SIG-M5 treated with dmso at 0.1 percent for 504 hours (cell line): ENCODE measurements at regions not wholly inside any gene's neighbourhood (a gene's known extent, or its start where the extent isn't known, plus 50 kb on each side); places are given as distances from the start of the nearest gene placed in this dataset.
"Not testable (repeated sequence)": the region's sequence is repeated elsewhere in the genome, so short reads cannot be mapped to it uniquely, and the experiment has no call there.

Experiments
- DNase-seq: peaks from one replicate; lab custom pipeline; 2025; ENCODE audit not compliant: unreplicated experiment; lab: John Stamatoyannopoulos, UW

- no peak for DNase-seq
Measured at GRCh38 chr6:144899161-144899560, 614.0 kb downstream of the UTRN start.

GRCh38 chr6:144901412-144901811 lies 616.3 kb downstream of the UTRN start:
- no peak for DNase-seq

DNA sequence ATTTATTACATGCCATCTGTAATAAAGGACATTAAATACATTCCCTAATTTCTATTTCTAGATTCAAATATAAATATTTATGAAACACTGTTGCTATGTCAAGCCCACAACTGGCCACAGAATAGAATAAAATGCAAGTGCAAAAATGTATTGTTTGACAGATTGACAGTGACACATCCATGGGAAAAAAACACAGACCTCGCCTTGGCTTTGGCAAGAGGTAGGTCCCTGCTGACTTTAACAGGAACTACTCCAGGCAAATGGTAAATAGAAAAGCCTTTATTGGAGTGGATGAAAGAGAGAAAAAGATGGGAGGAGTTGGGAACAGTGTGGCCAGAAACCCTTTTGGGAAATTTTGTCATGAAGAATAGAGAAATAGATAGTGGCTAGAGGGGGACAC lies 622.9 kb downstream of the UTRN start:
- no peak for DNase-seq

DNA sequence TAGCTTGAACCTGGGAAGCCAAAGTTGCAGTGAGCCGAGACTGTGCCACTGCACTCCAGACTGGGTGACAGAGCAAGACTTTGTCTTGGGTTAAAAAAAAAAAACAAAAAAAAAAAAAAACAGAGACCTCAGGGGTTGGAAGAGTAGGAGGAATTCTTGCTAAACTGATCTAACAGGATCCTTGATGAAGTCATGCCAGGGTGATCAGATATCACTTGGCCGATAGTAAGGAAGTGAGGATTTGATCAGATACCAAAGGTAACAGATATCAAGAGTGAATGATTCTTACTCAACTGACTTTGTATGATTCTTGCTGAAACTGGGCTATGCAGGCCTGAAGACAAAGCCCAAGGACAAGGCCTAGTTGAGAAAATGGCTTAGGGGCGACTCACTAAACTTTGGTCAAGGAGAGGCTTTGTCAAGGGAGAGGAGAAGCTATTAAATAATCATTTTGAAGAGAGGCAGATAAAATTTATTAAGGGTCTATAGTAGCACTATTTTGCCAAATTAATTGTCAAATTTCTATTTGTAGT lies 624.7 kb downstream of the UTRN start:
- no peak for DNase-seq

GRCh38 chr6:144911322-144911721 lies 626.2 kb downstream of the UTRN start:
- no peak for DNase-seq

- no peak for DNase-seq
Measured at GRCh38 chr6:144912474-144912873, 627.3 kb downstream of the UTRN start.

DNA sequence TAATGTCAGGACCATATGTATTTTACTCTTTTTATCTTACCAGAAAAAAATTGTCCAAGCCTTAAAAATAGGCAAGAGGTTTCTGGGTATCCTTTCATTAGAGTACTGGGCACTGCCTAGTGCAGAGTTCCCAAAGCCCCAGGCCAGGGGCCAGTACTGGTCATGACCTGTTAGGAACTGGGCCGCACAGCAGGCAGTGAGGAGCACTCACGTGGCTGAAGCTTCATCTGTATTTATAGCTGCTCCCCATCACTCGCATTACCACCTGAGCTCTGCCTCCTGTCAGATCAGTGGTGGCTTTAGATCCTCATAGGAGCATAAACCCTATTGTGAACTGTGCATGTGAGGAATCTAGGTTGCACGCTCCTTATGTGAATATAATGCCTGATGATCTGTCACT lies 632.9 kb downstream of the UTRN start:
- DNase-seq, result no peak

GRCh38 chr6:144919560-144919959 lies 634.4 kb downstream of the UTRN start:
- no peak for DNase-seq

GRCh38 chr6:144920391-144920961 lies 635.3 kb downstream of the UTRN start:
- DNase-seq, result no peak

DNA sequence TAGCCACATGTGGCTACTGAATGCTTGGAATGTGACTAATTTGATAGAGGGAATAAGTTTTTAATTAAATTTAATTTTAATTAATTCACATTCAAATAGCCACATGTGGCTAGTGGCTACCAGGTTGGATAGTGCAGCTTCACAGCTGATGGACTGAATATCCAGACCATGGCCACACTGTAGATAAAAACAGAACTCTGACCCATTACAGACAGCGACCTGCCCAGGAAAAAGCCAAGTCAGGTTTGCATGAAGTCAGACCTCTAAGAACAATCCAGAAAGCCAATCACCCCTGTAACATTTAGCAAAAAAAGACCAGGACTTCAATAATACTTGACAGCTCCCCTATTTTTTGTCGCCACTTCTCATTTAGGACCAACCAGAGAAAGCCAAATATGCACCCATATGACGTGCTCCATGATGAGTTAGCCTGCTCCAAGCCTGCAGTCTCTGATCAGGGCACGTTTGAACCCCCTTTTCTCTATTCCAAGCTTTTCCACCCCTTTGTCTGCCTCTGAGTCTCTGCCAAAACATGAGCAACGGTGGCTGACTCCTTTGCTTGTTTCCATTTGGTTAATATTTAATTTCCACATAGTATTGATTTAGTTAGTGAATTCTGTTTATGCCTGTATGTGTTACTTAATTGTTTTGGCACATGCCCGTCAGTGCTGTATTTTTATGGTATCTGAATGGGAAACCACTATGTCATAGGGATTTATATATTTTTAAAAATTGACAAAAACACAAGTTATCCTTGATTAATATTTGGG lies 636.3 kb downstream of the UTRN start:
- no peak for DNase-seq

DNA sequence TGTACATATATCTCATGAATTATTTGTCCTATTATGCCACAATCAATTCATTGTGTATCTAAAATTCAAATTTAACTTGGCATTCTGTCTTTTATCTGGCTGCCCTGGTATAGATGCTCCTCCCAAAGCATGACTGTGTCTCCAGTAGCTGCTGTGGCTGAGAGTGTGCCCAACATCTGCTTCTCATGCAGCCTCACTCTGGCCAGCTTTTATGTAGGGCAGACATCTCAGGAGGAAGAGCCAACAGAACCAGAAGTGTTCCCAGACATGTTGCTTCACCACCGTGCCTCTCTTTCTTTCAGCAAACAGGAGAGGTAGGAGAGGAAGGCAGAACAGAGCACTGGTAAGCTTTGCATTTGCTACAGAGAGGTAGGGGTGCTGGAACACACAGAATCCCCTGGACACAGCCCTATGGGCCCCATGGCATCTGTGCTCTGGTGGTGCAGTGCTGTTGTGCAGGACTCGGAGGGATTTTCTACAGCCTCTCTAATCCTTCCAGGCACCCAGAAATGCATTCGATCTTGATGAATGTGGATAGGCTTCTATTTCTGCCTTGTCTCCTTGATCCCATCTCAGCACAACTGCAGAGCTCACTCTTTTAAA lies 637.1 kb downstream of the UTRN start:
- no peak for DNase-seq

GRCh38 chr6:144922771-144923490 lies 637.8 kb downstream of the UTRN start:
- DNase-seq, result not testable (repeated sequence)

DNA sequence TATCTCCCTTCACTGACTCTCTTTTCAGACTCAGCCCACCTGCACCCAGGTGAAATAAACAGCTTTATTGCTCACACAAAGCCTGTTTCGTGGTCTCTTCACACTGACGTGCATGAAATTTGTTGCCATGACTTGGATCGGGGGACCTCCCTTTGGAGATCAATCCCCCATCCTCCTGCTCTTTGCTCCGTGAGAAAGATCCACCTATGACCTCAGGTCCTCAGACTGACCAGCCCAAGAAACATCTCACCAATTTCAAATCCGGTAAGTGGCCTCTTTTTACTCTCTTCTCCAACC lies 638.3 kb downstream of the UTRN start:
- not testable (repeated sequence) for DNase-seq

DNA sequence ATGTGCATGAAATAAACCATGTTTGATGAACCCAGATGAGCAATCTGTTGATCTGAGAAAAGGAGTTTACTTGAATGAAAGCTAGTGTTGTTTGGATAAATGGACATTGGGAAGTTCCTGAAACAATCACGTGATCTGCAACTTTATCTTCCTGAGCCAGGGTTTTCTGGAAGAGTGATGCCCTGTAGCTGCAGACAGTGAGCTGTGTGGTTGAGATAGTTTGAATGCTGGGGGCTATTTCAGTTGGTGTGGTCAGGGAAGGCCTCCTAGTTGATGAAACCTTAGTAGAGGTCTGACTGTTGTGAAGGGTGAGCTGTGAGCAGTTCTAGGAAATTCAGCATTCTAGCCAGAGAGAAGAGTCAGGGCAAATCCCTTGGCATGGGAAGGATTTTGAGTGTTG lies 643.7 kb downstream of the UTRN start:
- no peak for DNase-seq

DNA sequence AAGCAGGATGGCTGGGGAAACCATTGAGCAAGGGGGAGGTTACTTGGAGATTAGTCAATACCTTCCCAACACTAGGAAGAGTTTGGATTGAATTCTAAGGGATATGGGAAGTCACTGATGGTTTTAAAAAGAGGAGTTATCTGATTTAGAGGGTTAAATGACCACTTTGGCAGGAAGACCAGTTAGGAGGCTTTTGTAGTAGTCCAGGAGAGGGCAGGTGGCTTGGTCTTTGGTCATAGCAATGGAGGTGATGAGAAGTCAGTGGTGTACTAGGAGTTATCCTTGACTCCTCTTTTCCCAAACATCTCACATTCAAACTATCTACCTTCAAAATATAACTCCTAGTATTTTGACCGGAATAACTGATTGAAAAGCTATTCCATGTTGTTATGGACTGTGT lies 644.1 kb downstream of the UTRN start:
- no peak for DNase-seq

GRCh38 chr6:144931172-144932035 lies 646.3 kb downstream of the UTRN start:
- peak; percentile 13 for DNase-seq

DNA sequence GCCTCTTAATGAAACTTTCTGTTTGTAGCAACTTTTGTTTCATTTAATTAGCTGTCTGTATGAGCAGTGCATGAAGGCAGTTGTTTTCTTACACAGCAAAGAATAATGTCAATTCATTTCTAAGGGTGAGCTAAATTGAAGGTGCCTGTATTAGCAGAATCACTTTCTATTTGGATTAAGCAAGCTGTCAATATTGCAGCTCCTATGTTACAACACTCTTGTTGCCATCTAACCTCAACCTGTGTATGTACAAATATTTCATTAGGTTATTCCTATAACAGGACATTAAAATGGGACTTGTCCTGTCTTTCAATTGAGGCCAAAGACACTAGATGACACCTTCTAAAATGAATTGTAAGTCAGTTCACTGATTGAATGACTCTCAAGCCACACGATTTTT lies 647.5 kb downstream of the UTRN start:
- no peak for DNase-seq

DNA sequence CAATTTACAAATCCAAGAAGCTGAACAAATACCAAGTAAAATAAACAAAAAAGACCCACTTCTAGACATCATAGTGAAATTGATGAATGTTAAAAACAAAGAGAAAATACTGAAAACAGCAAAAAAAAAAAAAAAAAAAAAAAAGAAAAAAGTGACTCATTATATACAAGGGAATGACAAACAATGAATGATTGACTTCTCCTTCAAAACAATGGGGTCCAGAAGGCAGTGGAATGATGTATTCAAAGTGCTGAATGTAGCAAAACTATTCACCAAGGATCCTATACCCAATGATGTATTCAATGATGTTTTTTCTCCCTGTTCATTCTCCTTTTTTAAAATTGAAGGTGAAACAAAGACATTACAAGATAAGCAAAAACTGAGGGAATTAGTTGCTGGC lies 650.0 kb downstream of the UTRN start:
- DNase-seq, result no peak

- DNase-seq, result no peak
Measured at GRCh38 chr6:144935661-144936060, 650.5 kb downstream of the UTRN start.

DNA sequence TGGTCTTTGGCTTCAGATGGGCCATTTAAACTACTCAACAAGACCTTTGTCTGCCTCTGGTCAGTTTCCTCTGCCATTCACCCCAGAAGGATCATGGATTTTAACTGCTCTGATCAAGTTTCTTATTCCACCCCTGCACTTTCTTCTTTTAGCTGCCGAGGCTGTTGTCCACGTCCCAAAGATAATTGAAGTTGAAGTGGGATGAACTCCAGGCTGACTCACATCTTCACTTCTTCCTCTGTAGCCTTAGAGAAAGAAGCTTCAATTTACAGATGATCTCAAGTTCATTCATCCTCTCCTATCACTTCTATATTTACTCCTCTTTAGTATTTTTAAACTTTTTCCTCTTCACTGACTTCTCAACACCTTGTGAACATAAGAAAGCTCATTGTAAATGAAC lies 651.6 kb downstream of the UTRN start:
- no peak for DNase-seq

GRCh38 chr6:144939921-144940320 lies 654.8 kb downstream of the UTRN start:
- DNase-seq, result no peak
